Neuronal stem cell (in vitro differentiated cells): ENCODE measurements at regions not wholly inside any gene's neighbourhood (a gene's known extent, or its start where the extent isn't known, plus 50 kb on each side); places are given as distances from the start of the nearest gene placed in this dataset.

Experiments used
- DNase-seq: peaks from one replicate; pipeline ENCODE4 v3.0.0-alpha.2; 2013; ENCODE audit warnings: low spot score
- H2AFZ ChIP-seq: one replicate; pipeline ENCODE4 v1.6.1; 2013; ENCODE audit warnings: mild to moderate bottlenecking, low read length, inconsistent platforms
- H2AK5ac ChIP-seq: 2 replicates; pipeline ENCODE4 v1.6.1; 2013; ENCODE audit warnings: low read depth, mild to moderate bottlenecking, inconsistent platforms, low read length, moderate library complexity, mixed read lengths
- H2BK120ac ChIP-seq: 2 replicates; pipeline ENCODE4 v1.6.1; 2013; ENCODE audit warnings: low read depth, mild to moderate bottlenecking, inconsistent platforms, low read length, moderate library complexity, mixed read lengths
- H2BK12ac ChIP-seq: one replicate; pipeline ENCODE4 v1.6.1; 2013; ENCODE audit warnings: low read length, inconsistent platforms
- H2BK15ac ChIP-seq: 2 replicates; pipeline ENCODE4 v1.6.1; 2013; ENCODE audit warnings: mild to moderate bottlenecking, low read length, inconsistent platforms, mixed read lengths
- H2BK5ac ChIP-seq: one replicate; pipeline ENCODE4 v1.6.1; 2013; ENCODE audit warnings: inconsistent platforms, mild to moderate bottlenecking, low read length, moderate library complexity
- H3K14ac ChIP-seq: one replicate; pipeline ENCODE4 v1.6.1; 2013; ENCODE audit warnings: low read length, inconsistent platforms
- H3K18ac ChIP-seq: 2 replicates; pipeline ENCODE4 v1.6.1; 2013; ENCODE audit warnings: low read length, inconsistent platforms
- H3K23ac ChIP-seq: 2 replicates; pipeline ENCODE4 v1.6.1; 2013; ENCODE audit warnings: low read depth, mild to moderate bottlenecking, mixed read lengths, low read length, inconsistent platforms; ENCODE audit not compliant: poor library complexity
- H3K27ac ChIP-seq: replicated peaks from 3 replicates; pipeline ENCODE4 v1.5.1; 2013; ENCODE audit warnings: low read length, inconsistent platforms
- H3K27me3 ChIP-seq, 3 experiments: 2 replicates each; pipeline ENCODE4 v1.6.1; 2013; ENCODE audit warnings: low read length in 3 of 3, mild to moderate bottlenecking in 2 of 3, inconsistent platforms in 1 of 3, low read depth in 1 of 3, mixed read lengths in 1 of 3, moderate library complexity in 1 of 3; ENCODE audit not compliant: control insufficient read depth in 3 of 3, insufficient read depth in 3 of 3
- H3K36me3 ChIP-seq, 2 donors: replicated peaks in 1 of 2; 2 replicates each; pipeline ENCODE4 v1.6.1; 2013; ENCODE audit warnings: low read length in 2 of 2; ENCODE audit not compliant: control insufficient read depth in 2 of 2, insufficient read depth in 2 of 2
- H3K4ac ChIP-seq: 2 replicates; pipeline ENCODE4 v1.6.1; 2013; ENCODE audit warnings: inconsistent platforms, mild to moderate bottlenecking, low read length, moderate library complexity
- H3K4me1 ChIP-seq, 2 donors: 1 replicate in 1 of 2; 2 replicates in 1 of 2; pipeline ENCODE4 v1.6.1; 2013; ENCODE audit warnings: low read length in 2 of 2, low read depth in 1 of 2; ENCODE audit not compliant: control insufficient read depth in 2 of 2, insufficient read depth in 1 of 2
- H3K4me2 ChIP-seq: one replicate; pipeline ENCODE4 v1.6.1; 2013; ENCODE audit warnings: mild to moderate bottlenecking, low read length, inconsistent platforms; ENCODE audit not compliant: insufficient read depth, poor library complexity, severe bottlenecking
- H3K4me3 ChIP-seq, 2 donors: 2 replicates each; pipeline ENCODE4 v1.5.1; 2013; ENCODE audit warnings: low read length in 2 of 2, mild to moderate bottlenecking in 2 of 2, inconsistent platforms in 1 of 2, moderate library complexity in 1 of 2
- H3K79me1 ChIP-seq: one replicate; pipeline ENCODE4 v1.6.1; 2013; ENCODE audit warnings: low read depth, mild to moderate bottlenecking, inconsistent platforms, low read length, moderate library complexity
- H3K9ac ChIP-seq: one replicate; pipeline ENCODE4 v1.6.1; 2013; ENCODE audit warnings: mild to moderate bottlenecking, low read depth, low read length, inconsistent platforms; ENCODE audit not compliant: poor library complexity
- H3K9me3 ChIP-seq, 2 donors: replicated peaks in 1 of 2; 2 replicates each; pipeline versions ENCODE3 to v1.6.1; 2013; ENCODE audit warnings: low read length in 2 of 2, mild to moderate bottlenecking in 2 of 2, inconsistent platforms in 1 of 2, low read depth in 1 of 2, mixed read lengths in 1 of 2, moderate library complexity in 1 of 2; ENCODE audit not compliant: control insufficient read depth in 2 of 2, insufficient read depth in 1 of 2
- H4K8ac ChIP-seq: one replicate; pipeline ENCODE4 v1.6.1; 2013; ENCODE audit warnings: low read depth, mild to moderate bottlenecking, inconsistent platforms, low read length, moderate library complexity
- H4K91ac ChIP-seq: one replicate; pipeline ENCODE4 v1.6.1; 2013; ENCODE audit warnings: low read length, low read depth, mild to moderate bottlenecking, inconsistent platforms; ENCODE audit not compliant: poor library complexity
- WGBS, 2 donors: extraction: QIAGEN DNeasy Blood & Tissue Kit; methylation state at CpG; one replicate each; pipeline ENCODE4 v1.1.7; 2013; ENCODE audit warnings: missing lambda C conversion rate in 2 of 2, mixed read lengths in 1 of 2; ENCODE audit not compliant: insufficient read length in 2 of 2, insufficient replicate concordance in 1 of 2; ENCODE audit errors: extremely low coverage in 2 of 2; 5-methylcytosine and 5-hydroxymethylcytosine counted together

GRCh38 chr1:54465351-54465811 lies 59.2 kb upstream of the SSBP3 start:
- no peak overlapping the region for H3K4me2 ChIP-seq
- no peak overlapping the region for H2BK5ac ChIP-seq
- H3K4me3 ChIP-seq: no peak overlapping the region
- peak overlapping the region; percentile 90 for H2AFZ ChIP-seq
- H3K23ac ChIP-seq: no peak overlapping the region
- H2BK15ac ChIP-seq: peak overlapping the region; percentile 1
- H3K18ac ChIP-seq: no peak overlapping the region
- H3K27ac ChIP-seq: no peak overlapping the region
- no peak for DNase-seq
- H3K4me1 ChIP-seq: peaks cover 20 to 36% of the 10 kb centered on the region in 2 donors
- no peaks in the 10 kb centered on the region for H3K27me3 ChIP-seq
- no peaks in the 10 kb centered on the region for H3K9me3 ChIP-seq
- H2BK12ac ChIP-seq: no peak overlapping the region
- no peak overlapping the region for H4K8ac ChIP-seq
- H3K14ac ChIP-seq: no peak overlapping the region
- no peaks in the 10 kb centered on the region for H3K79me1 ChIP-seq
- no peak overlapping the region for H2BK120ac ChIP-seq
- no peak overlapping the region for H3K4ac ChIP-seq
- WGBS, 2 donors: no CpG with 5 or more reads among the region's 5 CpGs
- H2AK5ac ChIP-seq: peak overlapping the region; percentile 73
- no peaks in the 10 kb centered on the region for H3K36me3 ChIP-seq
- H4K91ac ChIP-seq: no peak overlapping the region
- no peak overlapping the region for H3K9ac ChIP-seq

- Histone ChIP-seq H3K27me3 (no peaks in the 10 kb centered on the region), H2BK15ac (no peak overlapping the region), H3K4me2 (no peak overlapping the region), H3K36me3 (no peaks in the 10 kb centered on the region), H2BK120ac (no peak overlapping the region), H2BK12ac (no peak overlapping the region), H3K9ac (no peak overlapping the region), H3K9me3 (no peaks in the 10 kb centered on the region), H3K4me3 (no peak overlapping the region), H3K79me1 (no peaks in the 10 kb centered on the region), H3K18ac (peak overlapping the region; percentile 49), H4K8ac (no peak overlapping the region), H3K14ac (no peak overlapping the region), H4K91ac (no peak overlapping the region), H3K4me1 (peaks cover 24 to 44% of the 10 kb centered on the region in 2 donors), H2AFZ (peak overlapping the region; percentile 90), H3K27ac (no peak overlapping the region), H3K23ac (no peak overlapping the region), H3K4ac (no peak overlapping the region), H2BK5ac (no peak overlapping the region), H2AK5ac (peak overlapping the region; percentile 67)
- no CpG with 5 or more reads among the region's 9 CpGs for WGBS, 2 donors
- no peak for DNase-seq
These were observed 58.4 kb upstream of the SSBP3 start for GRCh38 chr1:54464477-54465146.

- Histone ChIP-seq H2BK120ac (no peak overlapping the region), H3K4me2 (no peak overlapping the region), H3K79me1 (no peaks in the 10 kb centered on the region), H3K4ac (no peak overlapping the region), H2AFZ (peak overlapping the region; percentile 90), H3K27ac (no peak overlapping the region), H2BK5ac (no peak overlapping the region), H2BK12ac (no peak overlapping the region), H3K23ac (no peak overlapping the region), H2AK5ac (no peak overlapping the region), H2BK15ac (peak overlapping the region; percentile 29), H3K9me3 (no peaks in the 10 kb centered on the region), H4K8ac (no peak overlapping the region), H3K36me3 (no peaks in the 10 kb centered on the region), H4K91ac (no peak overlapping the region), H3K9ac (no peak overlapping the region), H3K4me3 (no peak overlapping the region), H3K14ac (no peak overlapping the region), H3K4me1 (peaks cover 26 to 46% of the 10 kb centered on the region in 2 donors), H3K18ac (no peak overlapping the region), H3K27me3 (no peaks in the 10 kb centered on the region)
- no peak for DNase-seq
- no CpG with 5 or more reads among the region's 7 CpGs for WGBS, 2 donors
These were observed 57.9 kb upstream of the SSBP3 start for GRCh38 chr1:54464031-54464476.

- Histone ChIP-seq H3K4ac (no peak overlapping the region), H3K79me1 (no peaks in the 10 kb centered on the region), H3K4me3 (no peak overlapping the region), H2BK15ac (peak overlapping the region; percentile 29), H2AFZ (peak overlapping the region; percentile 90), H3K23ac (no peak overlapping the region), H2BK120ac (no peak overlapping the region), H3K36me3 (no peaks in the 10 kb centered on the region), H3K14ac (no peak overlapping the region), H4K8ac (no peak overlapping the region), H2AK5ac (no peak overlapping the region), H2BK5ac (no peak overlapping the region), H3K4me1 (peaks cover 26 to 46% of the 10 kb centered on the region in 2 donors), H4K91ac (no peak overlapping the region), H3K18ac (no peak overlapping the region), H3K4me2 (no peak overlapping the region), H2BK12ac (no peak overlapping the region), H3K9me3 (no peaks in the 10 kb centered on the region), H3K27me3 (no peaks in the 10 kb centered on the region), H3K9ac (no peak overlapping the region), H3K27ac (no peak overlapping the region)
- no peak for DNase-seq
- WGBS, 2 donors: no CpG with 5 or more reads among the region's 10 CpGs
These were observed 57.3 kb upstream of the SSBP3 start for GRCh38 chr1:54463259-54464030.
